Stimulated activated naive CD4-positive, alpha-beta T cell treated with Interleukin-2 at 50 U/mL for 16 hours (primary cell): ENCODE measurements at regions not wholly inside any gene's neighbourhood (a gene's known extent, or its start where the extent isn't known, plus 50 kb on each side); places are given as distances from the start of the nearest gene placed in this dataset.

ENCODE experiments used
- DNase-seq: peaks from one replicate; lab custom pipeline; 2025; lab: John Stamatoyannopoulos, UW

GRCh38 chr19:32241932-32242710 lies 103.3 kb upstream of the ZNF507 start:
- no peak for DNase-seq

- DNase-seq: no peak
Observed at GRCh38 chr19:32246006-32246405, 99.4 kb upstream of the ZNF507 start.

- no peak for DNase-seq
Observed at GRCh38 chr19:32251634-32252332, 93.6 kb upstream of the ZNF507 start.

GRCh38 chr19:32252333-32252669 lies 93.1 kb upstream of the ZNF507 start:
- no peak for DNase-seq

GRCh38 chr19:32253683-32254508 lies 91.5 kb upstream of the ZNF507 start:
- no peak for DNase-seq

- DNase-seq: no peak
Observed at GRCh38 chr19:32254509-32254890, 90.9 kb upstream of the ZNF507 start.

- no peak for DNase-seq
Observed at GRCh38 chr19:32255536-32256295, 89.7 kb upstream of the ZNF507 start.

GRCh38 chr19:32256341-32256975 lies 89.0 kb upstream of the ZNF507 start:
- DNase-seq: no peak

- no peak for DNase-seq
Observed at GRCh38 chr19:32257326-32258073, 87.9 kb upstream of the ZNF507 start.

GRCh38 chr19:32258167-32258566 lies 87.2 kb upstream of the ZNF507 start:
- DNase-seq: no peak

- DNase-seq: no peak
Observed at GRCh38 chr19:32264568-32264967, 80.8 kb upstream of the ZNF507 start.

GRCh38 chr19:32265995-32266394 lies 79.4 kb upstream of the ZNF507 start:
- DNase-seq: no peak

GRCh38 chr19:32266460-32266859 lies 79.0 kb upstream of the ZNF507 start:
- no peak for DNase-seq

- DNase-seq: no peak
Observed at GRCh38 chr19:32268381-32268780, 77.0 kb upstream of the ZNF507 start.

- DNase-seq: no peak
Observed at GRCh38 chr19:32269831-32270230, 75.6 kb upstream of the ZNF507 start.

GRCh38 chr19:32273483-32273882 lies 71.9 kb upstream of the ZNF507 start:
- no peak for DNase-seq

- DNase-seq: no peak
Observed at GRCh38 chr19:32287086-32287485, 58.3 kb upstream of the ZNF507 start.

GRCh38 chr19:32287811-32288227 lies 57.6 kb upstream of the ZNF507 start:
- no peak for DNase-seq

GRCh38 chr19:32289566-32290210 lies 55.7 kb upstream of the ZNF507 start:
- no peak for DNase-seq

- DNase-seq: no peak
Observed at GRCh38 chr19:32291876-32292275, 53.5 kb upstream of the ZNF507 start.
